ENCODE measurements at regions not wholly inside any gene's neighbourhood (a gene's known extent, or its start where the extent isn't known, plus 50 kb on each side); places are given as distances from the start of the nearest gene placed in this dataset.

- ATAC-seq = no peak
- TF ChIP-seq GLIS3 (CRISPR knock-in tag; IDR thresholded peaks at IDR 0.05) (no peak), BACH2 (CRISPR knock-in tag; IDR thresholded peaks at IDR 0.05; ENCODE audit: borderline replicate concordance) (no peak)
These were observed 121.1 kb upstream of the OTUD4 start for GRCh38 chr4:145301386-145302080.

- peak; percentile 92 for ATAC-seq
- TF ChIP-seq ZFP3 (CRISPR knock-in tag; IDR thresholded peaks at IDR 0.05) (no peak), ZFP30 (CRISPR knock-in tag; IDR thresholded peaks at IDR 0.05) (no peak), TCF4 (CRISPR knock-in tag; IDR thresholded peaks at IDR 0.05; ENCODE audit: borderline replicate concordance) (no peak), CSDC2 (CRISPR knock-in tag; IDR thresholded peaks at IDR 0.05) (no peak)
These were observed 119.1 kb upstream of the OTUD4 start for GRCh38 chr4:145299380-145300076.

GRCh38 chr4:145298885-145299284 lies 118.5 kb upstream of the OTUD4 start:
- ATAC-seq = peak; percentile 28; the same call in 2 of the 3 replicates
- TF ChIP-seq CSDC2 (CRISPR knock-in tag; IDR thresholded peaks at IDR 0.05) (no peak), CREB5 (CRISPR knock-in tag; IDR thresholded peaks at IDR 0.05; ENCODE audit: low read depth) (no peak), PATZ1 (CRISPR knock-in tag; IDR thresholded peaks at IDR 0.05; ENCODE audit: borderline replicate concordance) (no peak), TSHZ2 (CRISPR knock-in tag; IDR thresholded peaks at IDR 0.05) (no peak), ZNF565 (CRISPR knock-in tag; conservative IDR thresholded peaks at IDR 0.05; ENCODE audit: low read depth) (no peak), ZFP3 (CRISPR knock-in tag; IDR thresholded peaks at IDR 0.05) (no peak), RARB (CRISPR knock-in tag; IDR thresholded peaks at IDR 0.05) (no peak), ESRRG (CRISPR knock-in tag; IDR thresholded peaks at IDR 0.05) (no peak), POU6F1 (CRISPR knock-in tag; IDR thresholded peaks at IDR 0.05; ENCODE audit: borderline replicate concordance, low read depth) (no peak), GLIS3 (CRISPR knock-in tag; IDR thresholded peaks at IDR 0.05) (no peak), ZC3H10 (CRISPR knock-in tag; IDR thresholded peaks at IDR 0.05) (no peak), PPARA (CRISPR knock-in tag; IDR thresholded peaks at IDR 0.05; ENCODE audit: borderline replicate concordance) (no peak), TCF4 (CRISPR knock-in tag; IDR thresholded peaks at IDR 0.05; ENCODE audit: borderline replicate concordance) (no peak), OSR1 (CRISPR knock-in tag; IDR thresholded peaks at IDR 0.05) (no peak), ZNF70 (CRISPR knock-in tag; IDR thresholded peaks at IDR 0.05) (no peak), ISL1 (CRISPR knock-in tag; IDR thresholded peaks at IDR 0.05) (no peak), SNAI2 (CRISPR knock-in tag; IDR thresholded peaks at IDR 0.05) (no peak), TOX (CRISPR knock-in tag; IDR thresholded peaks at IDR 0.05; ENCODE audit: borderline replicate concordance) (no peak), BACH2 (CRISPR knock-in tag; IDR thresholded peaks at IDR 0.05; ENCODE audit: borderline replicate concordance) (no peak)

- ATAC-seq = no peak
- TF ChIP-seq POU6F1 (CRISPR knock-in tag; IDR thresholded peaks at IDR 0.05; ENCODE audit: borderline replicate concordance, low read depth) (no peak), TCF4 (CRISPR knock-in tag; IDR thresholded peaks at IDR 0.05; ENCODE audit: borderline replicate concordance) (no peak), ZNF8 (CRISPR knock-in tag; IDR thresholded peaks at IDR 0.05) (no peak), TSHZ2 (CRISPR knock-in tag; IDR thresholded peaks at IDR 0.05) (no peak), RARB (CRISPR knock-in tag; IDR thresholded peaks at IDR 0.05) (no peak), CSDC2 (CRISPR knock-in tag; IDR thresholded peaks at IDR 0.05) (no peak), ZNF70 (CRISPR knock-in tag; IDR thresholded peaks at IDR 0.05) (no peak)
These were observed 117.2 kb upstream of the OTUD4 start for GRCh38 chr4:145297556-145297955.

All from SK-N-SH treated with all-trans-retinoic acid at 6 μM for 48 hours (cell line).